GM19328 (cell line): ENCODE measurements at regions not wholly inside any gene's neighbourhood (a gene's known extent, or its start where the extent isn't known, plus 50 kb on each side); places are given as distances from the start of the nearest gene placed in this dataset.
"Not testable (repeated sequence)": the region's sequence is repeated elsewhere in the genome, so short reads cannot be mapped to it uniquely, and the experiment has no call there.

ENCODE experiments used
- ATAC-seq: cut with Tn5 transposase; IDR thresholded peaks from one replicate; pipeline ENCODE4 v1.9.1; 2021; ENCODE audit warnings: mild to moderate bottlenecking, moderate library complexity; ENCODE audit not compliant: unreplicated experiment

GRCh38 chr1:176396604-176397395 lies 66.2 kb upstream of the PAPPA2 start:
- ATAC-seq: not testable (repeated sequence)

- no peak for ATAC-seq
These were observed 71.4 kb upstream of the PAPPA2 start for GRCh38 chr1:176391621-176392020.

- no peak for ATAC-seq
These were observed 78.1 kb upstream of the PAPPA2 start for GRCh38 chr1:176384841-176385240.

GRCh38 chr1:176382163-176382562 lies 80.8 kb upstream of the PAPPA2 start:
- ATAC-seq: no peak

GRCh38 chr1:176379626-176380339 lies 83.2 kb upstream of the PAPPA2 start:
- ATAC-seq: no peak

GRCh38 chr1:176374967-176375569 lies 87.9 kb upstream of the PAPPA2 start:
- peak; percentile 64 for ATAC-seq

- no peak for ATAC-seq
These were observed 98.6 kb upstream of the PAPPA2 start for GRCh38 chr1:176364236-176364905.

- ATAC-seq: not testable (repeated sequence)
These were observed 113.8 kb upstream of the PAPPA2 start for GRCh38 chr1:176349135-176349715.

- ATAC-seq: no peak
These were observed 121.3 kb upstream of the PAPPA2 start for GRCh38 chr1:176341656-176342055.

- no peak for ATAC-seq
These were observed 124.1 kb upstream of the PAPPA2 start for GRCh38 chr1:176338877-176339276.

- ATAC-seq: no peak
These were observed 123.7 kb upstream of the COP1 start for GRCh38 chr1:176330782-176331181.

- ATAC-seq: no peak
These were observed 118.6 kb upstream of the COP1 start for GRCh38 chr1:176325664-176326063.

- ATAC-seq: no peak
These were observed 116.4 kb upstream of the COP1 start for GRCh38 chr1:176323472-176323871.

GRCh38 chr1:176315519-176316220 lies 108.6 kb upstream of the COP1 start:
- no peak for ATAC-seq

GRCh38 chr1:176296602-176297001 lies 89.5 kb upstream of the COP1 start:
- not testable (repeated sequence) for ATAC-seq

GRCh38 chr1:176285996-176286395 lies 78.9 kb upstream of the COP1 start:
- no peak for ATAC-seq

GRCh38 chr1:176271572-176271971 lies 64.5 kb upstream of the COP1 start:
- ATAC-seq: no peak
